HUDEP-2 (cell line): ENCODE measurements at regions not wholly inside any gene's neighbourhood (a gene's known extent, or its start where the extent isn't known, plus 50 kb on each side); places are given as distances from the start of the nearest gene placed in this dataset.

Experiments used
- DNase-seq, 76 experiments: peaks; one replicate each; lab custom pipeline; 2025; ENCODE audit not compliant: unreplicated experiment in 76 of 76; lab: John Stamatoyannopoulos, UW

- no peak for DNase-seq
Observed at GRCh38 chr5:61596265-61596664, 264.2 kb downstream of the ZSWIM6 start.

GRCh38 chr5:61597684-61598083 lies 265.6 kb downstream of the ZSWIM6 start:
- DNase-seq = no peak

GRCh38 chr5:61598126-61598525 lies 266.1 kb downstream of the ZSWIM6 start:
- DNase-seq = no peak

GRCh38 chr5:61599370-61600122 lies 267.5 kb downstream of the ZSWIM6 start:
- no peak for DNase-seq

- no peak for DNase-seq
Observed at GRCh38 chr5:61600123-61600444, 268.0 kb downstream of the ZSWIM6 start.

GRCh38 chr5:61600945-61601511 lies 269.0 kb downstream of the ZSWIM6 start:
- no peak for DNase-seq

- no peak for DNase-seq
Observed at GRCh38 chr5:61603211-61603908, 271.3 kb downstream of the ZSWIM6 start.

- no peak for DNase-seq
Observed at GRCh38 chr5:61604076-61605025, 272.3 kb downstream of the ZSWIM6 start.

GRCh38 chr5:61609840-61610677 lies 278.0 kb downstream of the ZSWIM6 start:
- DNase-seq = no peak

- DNase-seq = no peak
Observed at GRCh38 chr5:61610678-61611024, 278.6 kb downstream of the ZSWIM6 start.

GRCh38 chr5:61612431-61612830 lies 280.4 kb downstream of the ZSWIM6 start:
- DNase-seq = no peak

- no peak for DNase-seq
Observed at GRCh38 chr5:61613679-61614078, 281.6 kb downstream of the ZSWIM6 start.

GRCh38 chr5:61614606-61615005 lies 282.5 kb downstream of the ZSWIM6 start:
- no peak for DNase-seq

- peak in 17 of 76 experiments; percentile 0 to 27 (median 7) for DNase-seq
Observed at GRCh38 chr5:61617039-61617438, 285.0 kb downstream of the ZSWIM6 start.

- no peak for DNase-seq
Observed at GRCh38 chr5:61617995-61618525, 286.0 kb downstream of the ZSWIM6 start.

- no peak for DNase-seq
Observed at GRCh38 chr5:61618577-61618976, 286.5 kb downstream of the ZSWIM6 start.

GRCh38 chr5:61619289-61619688 lies 287.2 kb downstream of the ZSWIM6 start:
- no peak for DNase-seq

- no peak for DNase-seq
Observed at GRCh38 chr5:61619777-61620518, 287.9 kb downstream of the ZSWIM6 start.

- no peak for DNase-seq
Observed at GRCh38 chr5:61620699-61621182, 288.7 kb downstream of the ZSWIM6 start.
